AG04450 (cell line): ENCODE measurements at regions not wholly inside any gene's neighbourhood (a gene's known extent, or its start where the extent isn't known, plus 50 kb on each side); places are given as distances from the start of the nearest gene placed in this dataset.

Experiments used
- CTCF ChIA-PET: fragments of 300-600, 350-600 bp; formaldehyde crosslinking; extraction: SDS; loops from one replicate; lab custom pipeline; 2022; ENCODE audit warnings: antibody characterized with exemption, inconsistent platforms; lab: Charles Lee
- POLR2A ChIA-PET: fragments of 350-600 bp; formaldehyde crosslinking; extraction: SDS; loops from one replicate; lab custom pipeline; 2021; ENCODE audit warnings: antibody characterized with exemption, inconsistent platforms; lab: Yijun Ruan, JAX
- DNase-seq: peaks from one replicate; pipeline ENCODE4 v3.0.0-alpha.2; 2011; ENCODE audit warnings: low read depth, low spot score
- H3K27ac ChIP-seq: one replicate; pipeline ENCODE4 v1.5.1; 2012; ENCODE audit warnings: low read depth, low read length, control low read depth
- H3K27me3 ChIP-seq: one replicate; pipeline ENCODE4 v1.6.0; 2012; ENCODE audit warnings: low read length; ENCODE audit not compliant: control insufficient read depth, insufficient read depth
- H3K4me3 ChIP-seq: 2 replicates; pipeline ENCODE4 v1.5.1; 2011; ENCODE audit warnings: mild to moderate bottlenecking, low read depth, low read length, control low read depth
- H3K9me3 ChIP-seq: 2 replicates; pipeline ENCODE4 v1.5.1; 2012; ENCODE audit warnings: low read length; ENCODE audit not compliant: control insufficient read depth, insufficient read depth
- CTCF ChIP-seq: IDR thresholded peaks from 2 replicates; pipeline ENCODE4 v1.5.1; 2011; ENCODE audit warnings: low read depth, low read length, control low read depth, inconsistent platforms

- Histone ChIP-seq H3K4me3 (no peak overlapping the region), H3K27ac (no peak overlapping the region), H3K27me3 (no peaks in the 10 kb centered on the region), H3K9me3 (no peaks in the 10 kb centered on the region; the same call in 1 of the 2 replicates)
- TF ChIP-seq CTCF, result no peak
- no peak for DNase-seq
- ChIA-PET POLR2A (no interaction called here), CTCF (no interaction called here)
Observed at GRCh38 chr15:46644501-46645481, 1010.0 kb downstream of the SQOR start.

- ChIA-PET CTCF (no interaction called here), POLR2A (no interaction called here)
- no peak for TF ChIP-seq CTCF
- Histone ChIP-seq H3K27ac (no peak overlapping the region), H3K27me3 (no peaks in the 10 kb centered on the region), H3K4me3 (no peak overlapping the region), H3K9me3 (no peaks in the 10 kb centered on the region)
- DNase-seq, result no peak
Observed at GRCh38 chr15:46646490-46646889, 1011.7 kb downstream of the SQOR start.

GRCh38 chr15:46647046-46647445 lies 1012.2 kb downstream of the SQOR start:
- POLR2A ChIA-PET, result no interaction called here
- DNase-seq, result no peak
- no peak overlapping the region for H3K27ac ChIP-seq
- H3K9me3 ChIP-seq, result no peaks in the 10 kb centered on the region
- no peak for TF ChIP-seq CTCF
- H3K27me3 ChIP-seq, result no peaks in the 10 kb centered on the region
- CTCF ChIA-PET, result no interaction called here
- no peak overlapping the region for H3K4me3 ChIP-seq

- Histone ChIP-seq H3K4me3 (no peak overlapping the region), H3K27me3 (no peaks in the 10 kb centered on the region), H3K27ac (no peak overlapping the region), H3K9me3 (no peaks in the 10 kb centered on the region)
- ChIA-PET CTCF (no interaction called here), POLR2A (no interaction called here)
- no peak for TF ChIP-seq CTCF
- DNase-seq, result no peak
Observed at GRCh38 chr15:46652266-46652665, 1017.4 kb downstream of the SQOR start.

GRCh38 chr15:46654993-46655392 lies 1020.2 kb downstream of the SQOR start:
- DNase-seq, result no peak
- Histone ChIP-seq H3K27ac (no peak overlapping the region), H3K27me3 (no peaks in the 10 kb centered on the region), H3K9me3 (no peaks in the 10 kb centered on the region), H3K4me3 (no peak overlapping the region)
- POLR2A ChIA-PET, result no interaction called here
- CTCF ChIA-PET, result no interaction called here
- no peak for TF ChIP-seq CTCF
